Keratinocyte (primary cell): ENCODE measurements at regions not wholly inside any gene's neighbourhood (a gene's known extent, or its start where the extent isn't known, plus 50 kb on each side); places are given as distances from the start of the nearest gene placed in this dataset.

ENCODE experiments used
- DNase-seq: peaks from one replicate; pipeline ENCODE4 v3.0.0-alpha.2; 2011; ENCODE audit warnings: low read depth, missing footprints, low spot score
- FAIRE-seq: peaks from 2 replicates; lab custom pipeline; 2011; peaks lifted over from hg19 to GRCh38; lab: Jason Lieb, UNC
- H2AFZ ChIP-seq: 2 replicates; pipeline ENCODE4 v1.6.0; 2012; ENCODE audit warnings: low read length, control low read depth, inconsistent platforms; ENCODE audit not compliant: control insufficient read depth
- H3K27ac ChIP-seq: 2 replicates; pipeline ENCODE4 v1.5.1; 2011; ENCODE audit warnings: low read length; ENCODE audit not compliant: control insufficient read depth, insufficient read depth
- H3K27me3 ChIP-seq: 3 replicates; pipeline ENCODE4 v1.6.0; 2011; ENCODE audit warnings: low read length; ENCODE audit not compliant: control insufficient read depth, insufficient read depth; ENCODE audit errors: extremely low read depth
- H3K36me3 ChIP-seq, 2 experiments: 2 replicates in 1 of 2; 3 replicates in 1 of 2; pipeline ENCODE4 v1.5.1; 2011; ENCODE audit warnings: low read length in 2 of 2, mild to moderate bottlenecking in 1 of 2; ENCODE audit not compliant: control insufficient read depth in 2 of 2, insufficient read depth in 2 of 2; ENCODE audit errors: extremely low read depth in 1 of 2
- H3K4me1 ChIP-seq: 3 replicates; pipeline ENCODE4 v1.5.1; 2011; ENCODE audit warnings: low read length; ENCODE audit not compliant: control insufficient read depth, insufficient read depth; ENCODE audit errors: extremely low read depth
- H3K4me2 ChIP-seq: 3 replicates; pipeline ENCODE4 v1.6.0; 2011; ENCODE audit warnings: low read depth, low read length; ENCODE audit not compliant: control insufficient read depth, insufficient read depth; ENCODE audit errors: extremely low read depth
- H3K4me3 ChIP-seq, 3 experiments: fragments of 200-600 bp in 1 of 3; sonication (generic) in 1 of 3; 2 replicates in 2 of 3; 3 replicates in 1 of 3; pipeline ENCODE4 v1.5.1; 2011 to 2016; ENCODE audit warnings: low read length in 3 of 3, mild to moderate bottlenecking in 3 of 3, control low read depth in 2 of 3, inconsistent platforms in 1 of 3, low read depth in 1 of 3, mixed read lengths in 1 of 3, mixed run types in 1 of 3, moderate library complexity in 1 of 3; ENCODE audit not compliant: control insufficient read depth in 2 of 3, insufficient read depth in 2 of 3; ENCODE audit errors: extremely low read depth in 1 of 3
- H3K79me2 ChIP-seq: 2 replicates; pipeline ENCODE4 v1.6.0; 2012; ENCODE audit warnings: low read length; ENCODE audit not compliant: control insufficient read depth, insufficient read depth
- H3K9ac ChIP-seq: 3 replicates; pipeline ENCODE4 v1.6.0; 2011; ENCODE audit warnings: low read length; ENCODE audit not compliant: control insufficient read depth, insufficient read depth; ENCODE audit errors: extremely low read depth
- H3K9me1 ChIP-seq: 3 replicates; pipeline ENCODE4 v1.6.0; 2011; ENCODE audit warnings: low read length; ENCODE audit not compliant: control insufficient read depth, insufficient read depth; ENCODE audit errors: extremely low read depth
- H3K9me3 ChIP-seq: 2 replicates; pipeline ENCODE4 v1.5.1; 2012; ENCODE audit warnings: low read depth, low read length; ENCODE audit not compliant: control insufficient read depth
- H4K20me1 ChIP-seq: 3 replicates; pipeline ENCODE4 v1.6.0; 2011; ENCODE audit warnings: low read length; ENCODE audit not compliant: control insufficient read depth, insufficient read depth; ENCODE audit errors: extremely low read depth
- EZH2 ChIP-seq: IDR thresholded peaks from one replicate; pipeline ENCODE4 v1.6.1; 2012; ENCODE audit warnings: inconsistent platforms, mild to moderate bottlenecking, low read length, moderate library complexity
- dilution Hi-C: fragments of 300-500 bp; cut with MboI; formaldehyde crosslinking; loops from one replicate; pipeline ENCODE4 v1.7.0; 2020; ENCODE audit warnings: low sequenced_read_pairs; ENCODE audit not compliant: extremely low pct_ligation_motif_present
- TF ChIP-seq, protein P1 (sequence below), 3 experiments: IDR thresholded peaks in 1 of 3; conservative IDR thresholded peaks in 1 of 3; optimal IDR thresholded peaks in 1 of 3; 2 replicates in 2 of 3; 3 replicates in 1 of 3; pipeline versions ENCODE3 to v1.5.1; 2011; ENCODE audit warnings: low read length in 3 of 3, mild to moderate bottlenecking in 3 of 3, moderate library complexity in 2 of 3, control low read depth in 1 of 3, inconsistent platforms in 1 of 3; ENCODE audit not compliant: insufficient read depth in 2 of 3; ENCODE audit errors: extremely low read depth in 1 of 3

DNA sequence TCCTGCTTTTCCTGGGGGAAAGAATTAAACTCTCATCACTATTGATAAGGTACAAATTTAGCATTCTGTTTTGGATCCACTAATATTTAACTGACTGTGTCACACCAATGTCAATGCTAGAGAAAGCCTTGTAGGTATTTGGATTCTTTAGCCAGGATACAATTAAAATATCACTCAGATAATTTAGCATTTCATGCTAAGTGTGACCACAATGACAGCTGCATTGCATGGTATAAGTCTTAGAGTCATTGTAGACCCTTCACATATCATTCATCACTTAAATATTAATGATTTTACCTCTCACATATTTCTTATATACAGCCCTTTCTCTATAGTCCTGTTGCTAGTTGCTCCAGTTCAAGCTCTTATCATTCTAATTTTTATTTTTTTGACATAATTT is 85.3 kb upstream of the ATP2B1 start:
- no peak overlapping the region for H2AFZ ChIP-seq
- DNase-seq (no peak), FAIRE-seq (no peak)
- dilution Hi-C loops = no loop called here
- H3K4me1 ChIP-seq = no peaks in the 10 kb centered on the region
- no peaks in the 10 kb centered on the region for H3K9me3 ChIP-seq
- H3K27ac ChIP-seq = no peak overlapping the region
- H3K4me3 ChIP-seq = no peak overlapping the region
- no peaks in the 10 kb centered on the region for H3K27me3 ChIP-seq
- no peak overlapping the region for H3K9ac ChIP-seq
- no peaks in the 10 kb centered on the region for H3K79me2 ChIP-seq
- no peak overlapping the region for H3K4me2 ChIP-seq
- TF ChIP-seq, protein P1, sequence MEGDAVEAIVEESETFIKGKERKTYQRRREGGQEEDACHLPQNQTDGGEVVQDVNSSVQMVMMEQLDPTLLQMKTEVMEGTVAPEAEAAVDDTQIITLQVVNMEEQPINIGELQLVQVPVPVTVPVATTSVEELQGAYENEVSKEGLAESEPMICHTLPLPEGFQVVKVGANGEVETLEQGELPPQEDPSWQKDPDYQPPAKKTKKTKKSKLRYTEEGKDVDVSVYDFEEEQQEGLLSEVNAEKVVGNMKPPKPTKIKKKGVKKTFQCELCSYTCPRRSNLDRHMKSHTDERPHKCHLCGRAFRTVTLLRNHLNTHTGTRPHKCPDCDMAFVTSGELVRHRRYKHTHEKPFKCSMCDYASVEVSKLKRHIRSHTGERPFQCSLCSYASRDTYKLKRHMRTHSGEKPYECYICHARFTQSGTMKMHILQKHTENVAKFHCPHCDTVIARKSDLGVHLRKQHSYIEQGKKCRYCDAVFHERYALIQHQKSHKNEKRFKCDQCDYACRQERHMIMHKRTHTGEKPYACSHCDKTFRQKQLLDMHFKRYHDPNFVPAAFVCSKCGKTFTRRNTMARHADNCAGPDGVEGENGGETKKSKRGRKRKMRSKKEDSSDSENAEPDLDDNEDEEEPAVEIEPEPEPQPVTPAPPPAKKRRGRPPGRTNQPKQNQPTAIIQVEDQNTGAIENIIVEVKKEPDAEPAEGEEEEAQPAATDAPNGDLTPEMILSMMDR (optimal IDR thresholded peaks at IDR 0.05 in 1 of 3, IDR thresholded peaks at IDR 0.05 in 1 of 3, conservative IDR thresholded peaks at IDR 0.05 in 1 of 3; ENCODE audit: extremely low read depth in 1 of 3, insufficient read depth in 2 of 3, low read length in 3 of 3) = no peak
- no peak for TF ChIP-seq EZH2
- no peaks in the 10 kb centered on the region for H4K20me1 ChIP-seq
- no peaks in the 10 kb centered on the region for H3K36me3 ChIP-seq
- H3K9me1 ChIP-seq = no peaks in the 10 kb centered on the region

DNA sequence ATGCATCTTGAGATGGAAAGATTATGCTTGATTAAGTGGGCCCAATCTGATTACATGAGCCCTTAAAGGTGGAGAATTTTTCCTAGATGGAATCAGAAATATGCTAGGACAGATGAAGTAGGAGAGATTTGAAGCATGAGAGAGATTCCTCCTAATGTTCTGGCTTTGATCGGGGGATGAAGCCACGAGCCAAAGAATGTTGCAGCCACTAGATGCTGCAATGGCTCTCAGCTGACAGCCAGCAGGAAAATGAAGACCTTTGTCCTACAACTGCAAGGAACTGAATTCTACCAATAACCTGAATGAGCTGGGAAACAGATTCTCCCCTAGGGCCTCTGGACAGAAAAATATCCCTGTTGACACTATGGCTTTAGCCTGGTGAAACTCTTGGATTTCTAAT is 82.6 kb upstream of the ATP2B1 start:
- TF ChIP-seq EZH2 = no peak
- TF ChIP-seq, protein P1 (optimal IDR thresholded peaks at IDR 0.05 in 1 of 3, IDR thresholded peaks at IDR 0.05 in 1 of 3, conservative IDR thresholded peaks at IDR 0.05 in 1 of 3; ENCODE audit: extremely low read depth in 1 of 3, insufficient read depth in 2 of 3, low read length in 3 of 3) = no peak
- peaks cover 4% of the 10 kb centered on the region for H3K9me3 ChIP-seq
- H3K27ac ChIP-seq = no peak overlapping the region
- no peaks in the 10 kb centered on the region for H3K36me3 ChIP-seq
- H4K20me1 ChIP-seq = no peaks in the 10 kb centered on the region
- no peak for FAIRE-seq
- no peak for DNase-seq
- no peak overlapping the region for H2AFZ ChIP-seq
- no peaks in the 10 kb centered on the region for H3K27me3 ChIP-seq
- H3K79me2 ChIP-seq = no peaks in the 10 kb centered on the region
- no peak overlapping the region for H3K4me2 ChIP-seq
- no peak overlapping the region for H3K4me3 ChIP-seq
- H3K9me1 ChIP-seq = no peaks in the 10 kb centered on the region
- no peaks in the 10 kb centered on the region for H3K4me1 ChIP-seq
- dilution Hi-C loops = no loop called here
- H3K9ac ChIP-seq = no peak overlapping the region
